Thoracic aorta (tissue), 2 donors: ENCODE measurements at regions not wholly inside any gene's neighbourhood (a gene's known extent, or its start where the extent isn't known, plus 50 kb on each side); places are given as distances from the start of the nearest gene placed in this dataset.

Source experiments
- ATAC-seq: fragments of 150-250 bp; one replicate; pipeline ENCODE4 v1.8.0; 2017; ENCODE audit warnings: low read depth; ENCODE audit not compliant: insufficient number of reproducible peaks, low FRiP score
- DNase-seq: peaks from one replicate; pipeline ENCODE4 v3.0.0-alpha.2; 2020; ENCODE audit warnings: low spot score
- H3K27ac ChIP-seq, 2 donors: fragments of 200-600 bp; sonication (generic); 1 replicate in 1 of 2; 2 replicates in 1 of 2; pipeline ENCODE4 v1.5.1; 2016; ENCODE audit warnings: mild to moderate bottlenecking in 2 of 2, moderate library complexity in 2 of 2
- H3K27me3 ChIP-seq: fragments of 200-600 bp; sonication (generic); replicated peaks from 2 replicates; pipeline ENCODE4 v1.6.0; 2016; ENCODE audit warnings: mild to moderate bottlenecking; ENCODE audit not compliant: insufficient read depth
- H3K36me3 ChIP-seq: fragments of 200-600 bp; sonication (generic); one replicate; pipeline ENCODE4 v1.5.1; 2016
- H3K4me1 ChIP-seq, 2 donors: fragments of 200-600 bp; sonication (generic); 1 replicate in 1 of 2; 2 replicates in 1 of 2; pipeline versions ENCODE4 v1.5.1 to v1.6.0; 2016; ENCODE audit warnings: low read depth in 2 of 2, mild to moderate bottlenecking in 1 of 2; ENCODE audit not compliant: control insufficient read depth in 1 of 2
- H3K4me3 ChIP-seq: fragments of 200-600 bp; sonication (generic); 2 replicates; pipeline ENCODE4 v1.5.1; 2016; ENCODE audit warnings: mild to moderate bottlenecking
- H3K9me3 ChIP-seq: fragments of 200-600 bp; sonication (generic); 2 replicates; pipeline ENCODE4 v1.5.1; 2016
- CTCF ChIP-seq: fragments of 200-600 bp; sonication (generic); IDR thresholded peaks from one replicate; pipeline ENCODE4 v1.5.1; 2019; ENCODE audit warnings: antibody characterized with exemption

- H3K27ac ChIP-seq = no peak overlapping the region
Measured at GRCh38 chr14:80127466-80127865, 83.8 kb downstream of the DIO2 start.

GRCh38 chr14:80124794-80125193 is 86.5 kb downstream of the DIO2 start:
- Histone ChIP-seq H3K9me3 (no peaks in the 10 kb centered on the region), H3K27me3 (no peaks in the 10 kb centered on the region), H3K4me3 (no peak overlapping the region), H3K27ac (no peak overlapping the region), H3K4me1 (no peaks in the 10 kb centered on the region), H3K36me3 (no peaks in the 10 kb centered on the region)
- no peak for TF ChIP-seq CTCF
- no peak for ATAC-seq
- DNase-seq = no peak

More at GRCh38 chr14:80127466-80127865, 83.8 kb downstream of the DIO2 start:
- TF ChIP-seq CTCF = no peak
- H3K4me3 ChIP-seq = no peak overlapping the region
- no peaks in the 10 kb centered on the region for H3K27me3 ChIP-seq
- ATAC-seq = no peak
- no peaks in the 10 kb centered on the region for H3K36me3 ChIP-seq
- DNase-seq = no peak
- H3K9me3 ChIP-seq = no peaks in the 10 kb centered on the region
- no peaks in the 10 kb centered on the region for H3K4me1 ChIP-seq

GRCh38 chr14:80117876-80118275 is 93.4 kb downstream of the DIO2 start:
- Histone ChIP-seq H3K4me3 (no peak overlapping the region), H3K36me3 (no peaks in the 10 kb centered on the region), H3K27ac (no peak overlapping the region), H3K9me3 (no peaks in the 10 kb centered on the region), H3K4me1 (no peaks in the 10 kb centered on the region), H3K27me3 (no peaks in the 10 kb centered on the region)
- TF ChIP-seq CTCF = no peak
- DNase-seq (no peak), ATAC-seq (no peak)

- no peak for TF ChIP-seq CTCF
- no peaks in the 10 kb centered on the region for H3K27me3 ChIP-seq
- no peaks in the 10 kb centered on the region for H3K4me1 ChIP-seq
- DNase-seq = no peak
- H3K36me3 ChIP-seq = no peaks in the 10 kb centered on the region
- H3K9me3 ChIP-seq = no peaks in the 10 kb centered on the region
- H3K27ac ChIP-seq = no peak overlapping the region
- H3K4me3 ChIP-seq = no peak overlapping the region
- ATAC-seq = no peak
Measured at GRCh38 chr14:80116157-80116556, 95.1 kb downstream of the DIO2 start.

- ATAC-seq (no peak), DNase-seq (no peak)
- no peak overlapping the region for H3K27ac ChIP-seq
- H3K4me1 ChIP-seq = no peaks in the 10 kb centered on the region
- no peak overlapping the region for H3K4me3 ChIP-seq
- no peaks in the 10 kb centered on the region for H3K27me3 ChIP-seq
- no peak for TF ChIP-seq CTCF
- no peaks in the 10 kb centered on the region for H3K9me3 ChIP-seq
- H3K36me3 ChIP-seq = no peaks in the 10 kb centered on the region
Measured at GRCh38 chr14:80110721-80111120, 100.6 kb downstream of the DIO2 start.
